Brain pericyte (primary cell): ENCODE measurements at regions not wholly inside any gene's neighbourhood (a gene's known extent, or its start where the extent isn't known, plus 50 kb on each side); places are given as distances from the start of the nearest gene placed in this dataset.

Experiments
- DNase-seq: peaks from one replicate; pipeline ENCODE4 v3.0.0-alpha.2; 2012; ENCODE audit warnings: low read depth, low spot score

- no peak for DNase-seq
Observed at GRCh38 chr1:94595658-94596057, 54.1 kb upstream of the F3 start.

GRCh38 chr1:94593611-94594010, 52.1 kb upstream of the F3 start:
- DNase-seq, result no peak

DNA sequence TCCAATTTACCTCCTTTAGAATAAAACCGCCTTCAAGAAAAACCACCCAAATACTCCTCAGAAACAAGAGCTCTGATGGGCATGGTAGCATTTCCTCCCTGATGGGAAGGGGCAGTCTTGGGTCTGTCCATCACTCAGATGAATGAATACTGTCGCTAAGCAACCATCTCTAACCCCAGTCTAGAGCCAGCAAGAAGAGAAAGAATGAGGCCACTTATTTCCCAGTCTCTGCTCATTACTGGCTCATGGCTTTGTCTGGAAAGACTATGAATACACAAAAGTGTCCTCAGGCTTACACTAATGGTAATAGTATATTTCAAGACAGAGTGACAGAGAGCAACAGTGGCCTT, 51.0 kb upstream of the F3 start:
- no peak for DNase-seq

DNA sequence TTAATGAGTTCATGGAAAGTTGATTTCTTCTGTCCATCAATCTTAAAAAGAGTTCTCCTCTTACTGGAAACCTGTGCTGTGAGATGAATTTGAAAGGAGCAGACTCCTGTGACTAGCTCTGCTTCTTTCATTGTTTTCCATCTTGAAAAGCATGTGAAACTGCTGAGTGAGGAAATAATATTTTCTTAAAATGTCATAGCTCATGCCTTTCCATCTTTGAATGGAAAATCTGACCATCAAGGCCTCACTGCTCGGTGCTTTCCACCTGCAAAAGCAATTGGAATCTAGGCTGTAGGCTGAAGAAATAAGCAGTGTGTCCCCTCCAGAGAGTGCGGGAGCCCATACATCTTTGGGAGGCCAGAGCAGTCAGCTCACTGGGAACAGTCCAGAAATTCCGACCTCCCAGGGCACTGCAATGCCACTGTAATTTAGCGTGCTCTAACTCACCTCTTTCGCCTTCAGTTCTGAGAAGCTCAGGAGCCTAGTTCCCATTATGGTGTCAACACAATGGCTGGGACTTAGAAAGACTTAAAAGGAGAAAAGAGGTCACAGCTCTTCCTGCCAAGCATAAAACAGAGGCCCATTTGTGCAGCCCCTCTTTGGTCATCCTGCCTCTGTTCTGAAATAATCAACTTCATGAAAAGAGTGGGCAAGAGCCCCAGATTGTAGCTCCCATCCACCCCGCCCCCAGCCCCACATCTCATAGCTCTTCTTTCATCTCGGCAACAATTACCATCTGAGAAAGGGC, 50.4 kb upstream of the F3 start:
- DNase-seq, result no peak
